Testis (tissue), 2 donors: ENCODE measurements at regions not wholly inside any gene's neighbourhood (a gene's known extent, or its start where the extent isn't known, plus 50 kb on each side); places are given as distances from the start of the nearest gene placed in this dataset.
"Not testable (repeated sequence)": the region's sequence is repeated elsewhere in the genome, so short reads cannot be mapped to it uniquely, and the experiment has no call there.

ENCODE experiments used
- DNase-seq: peaks from one replicate; pipeline ENCODE4 v3.0.0-alpha.2; 2019
- H3K27ac ChIP-seq, 2 donors: fragments of 200-600 bp; sonication (generic); one replicate each; pipeline ENCODE4 v1.5.1; 2019
- H3K27me3 ChIP-seq: fragments of 200-600 bp; sonication (generic); one replicate; pipeline ENCODE4 v1.5.1; 2019
- H3K36me3 ChIP-seq: fragments of 200-600 bp; sonication (generic); one replicate; pipeline ENCODE4 v1.5.1; 2017; ENCODE audit warnings: low read depth; ENCODE audit errors: missing control alignments
- H3K4me1 ChIP-seq: fragments of 200-600 bp; sonication (generic); one replicate; pipeline ENCODE4 v1.5.1; 2019
- H3K4me3 ChIP-seq, 2 donors: fragments of 200-600 bp; sonication (generic); one replicate each; pipeline ENCODE4 v1.5.1; 2017 to 2019
- H3K9me3 ChIP-seq: fragments of 200-600 bp; sonication (generic); one replicate; pipeline ENCODE4 v1.5.1; 2017
- CTCF ChIP-seq, 3 experiments: fragments of 450-650 bp in 2 of 3; fragments of 200-600 bp in 1 of 3; sonication (generic) in 1 of 3; IDR thresholded peaks; one replicate each; pipeline ENCODE4 v1.5.1; 2016 to 2019; ENCODE audit warnings: antibody characterized with exemption in 3 of 3, mild to moderate bottlenecking in 2 of 3, moderate library complexity in 1 of 3
- POLR2A ChIP-seq: fragments of 450-650 bp; IDR thresholded peaks from one replicate; pipeline ENCODE4 v1.6.1; 2017; ENCODE audit warnings: antibody characterized with exemption, mild to moderate bottlenecking, moderate library complexity
- WGBS, 2 donors: methylation state at CpG; one replicate each; pipeline ENCODE4 v1.1.5; 2018; 5-methylcytosine and 5-hydroxymethylcytosine counted together
- intact Hi-C: fragments of 100-400 bp; cut with DNase I; formaldehyde crosslinking; loops from one replicate; pipeline ENCODE4 v1.15.1; 2023; ENCODE audit warnings: low total_unique reads

- no peak for TF ChIP-seq CTCF (IDR thresholded peaks at IDR 0.05)
- no peak for TF ChIP-seq POLR2A
- 92 to 94% methylated on average over 5 of the region's 5 CpGs for WGBS, 2 donors
- Histone ChIP-seq H3K27me3 (no peaks in the 10 kb centered on the region), H3K4me1 (peaks cover 4% of the 10 kb centered on the region), H3K9me3 (no peaks in the 10 kb centered on the region), H3K27ac (no peak overlapping the region), H3K4me3 (no peak overlapping the region), H3K36me3 (no peaks in the 10 kb centered on the region)
- no peak for DNase-seq
- intact Hi-C loops: no loop called here
These were observed 253.9 kb downstream of the AGTPBP1 start for GRCh38 chr9:85487872-85488271.

- Histone ChIP-seq H3K4me3 (no peak overlapping the region), H3K36me3 (no peaks in the 10 kb centered on the region), H3K27me3 (no peaks in the 10 kb centered on the region), H3K27ac (no peak overlapping the region), H3K9me3 (no peaks in the 10 kb centered on the region), H3K4me1 (peaks cover 4% of the 10 kb centered on the region)
- no peak for DNase-seq
- WGBS, 2 donors: 90 to 93% methylated on average over 2 of the region's 2 CpGs
- no peak for TF ChIP-seq POLR2A
- TF ChIP-seq CTCF (IDR thresholded peaks at IDR 0.05): no peak
- intact Hi-C loops: no loop called here
These were observed 257.5 kb downstream of the AGTPBP1 start for GRCh38 chr9:85484235-85484634.

- intact Hi-C loops: no loop called here
- Histone ChIP-seq H3K27me3 (no peaks in the 10 kb centered on the region), H3K36me3 (no peaks in the 10 kb centered on the region), H3K27ac (no peak overlapping the region), H3K4me1 (peaks cover 4% of the 10 kb centered on the region), H3K9me3 (no peaks in the 10 kb centered on the region), H3K4me3 (no peak overlapping the region)
- WGBS, 2 donors: 74 to 80% methylated on average over 4 of the region's 4 CpGs
- DNase-seq: no peak
- TF ChIP-seq POLR2A: no peak
- TF ChIP-seq CTCF (IDR thresholded peaks at IDR 0.05): no peak
These were observed 258.5 kb downstream of the AGTPBP1 start for GRCh38 chr9:85483208-85483607.

- no peaks in the 10 kb centered on the region for H3K4me1 ChIP-seq
- no peaks in the 10 kb centered on the region for H3K9me3 ChIP-seq
- intact Hi-C loops: no loop called here
- H3K36me3 ChIP-seq: no peaks in the 10 kb centered on the region
- DNase-seq: no peak
- TF ChIP-seq POLR2A (no peak), CTCF (IDR thresholded peaks at IDR 0.05) (no peak)
- H3K27ac ChIP-seq: no peak overlapping the region
- 85 to 94% methylated on average over 1 of the region's 1 CpG for WGBS, 2 donors
- H3K4me3 ChIP-seq: no peak overlapping the region
- H3K27me3 ChIP-seq: no peaks in the 10 kb centered on the region
These were observed 262.4 kb downstream of the AGTPBP1 start for GRCh38 chr9:85479305-85479704.

DNA sequence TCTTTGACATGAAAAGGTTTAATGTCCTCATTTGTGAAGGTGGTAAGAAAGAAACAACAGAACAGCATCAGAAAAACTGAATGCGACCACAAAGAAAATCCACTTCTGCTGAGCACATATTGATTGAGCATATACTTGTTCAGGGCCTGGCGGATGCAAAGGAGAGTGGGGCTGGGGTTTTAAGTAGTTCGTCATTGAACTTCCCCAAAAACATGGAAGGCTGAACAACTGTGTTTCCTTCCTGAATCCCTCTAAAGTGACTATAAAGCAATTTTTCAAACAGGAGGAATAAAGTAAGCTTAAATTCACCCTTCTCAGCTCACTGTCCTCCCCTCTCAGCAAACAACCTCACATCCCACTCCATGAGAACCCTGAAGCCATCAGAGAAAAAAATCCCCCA is 262.9 kb downstream of the AGTPBP1 start:
- intact Hi-C loops: no loop called here
- H3K36me3 ChIP-seq: no peaks in the 10 kb centered on the region
- 86 to 89% methylated on average over 3 of the region's 3 CpGs for WGBS, 2 donors
- TF ChIP-seq CTCF (IDR thresholded peaks at IDR 0.05) (no peak), POLR2A (no peak)
- no peaks in the 10 kb centered on the region for H3K4me1 ChIP-seq
- no peaks in the 10 kb centered on the region for H3K27me3 ChIP-seq
- H3K4me3 ChIP-seq: no peak overlapping the region
- no peak for DNase-seq
- no peak overlapping the region for H3K27ac ChIP-seq
- no peaks in the 10 kb centered on the region for H3K9me3 ChIP-seq

- H3K9me3 ChIP-seq, H3K27me3 ChIP-seq, H3K4me3 ChIP-seq, intact Hi-C loops, H3K4me1 ChIP-seq, DNase-seq, H3K36me3 ChIP-seq, H3K27ac ChIP-seq: not testable (repeated sequence)
These were observed 266.9 kb downstream of the AGTPBP1 start for GRCh38 chr9:85474896-85475295.
